Fibroblast of lung (primary cell): ENCODE measurements at regions not wholly inside any gene's neighbourhood (a gene's known extent, or its start where the extent isn't known, plus 50 kb on each side); places are given as distances from the start of the nearest gene placed in this dataset.

Experiments used
- CTCF ChIP-seq, 2 donors: IDR thresholded peaks in 1 of 2; conservative IDR thresholded peaks in 1 of 2; 1 replicate in 1 of 2; 2 replicates in 1 of 2; pipeline ENCODE4 v1.5.1; 2011 to 2012; ENCODE audit warnings: low read length in 2 of 2, control low read depth in 1 of 2, inconsistent platforms in 1 of 2, low read depth in 1 of 2, mild to moderate bottlenecking in 1 of 2
- EZH2 ChIP-seq: IDR thresholded peaks from 2 replicates; pipeline ENCODE4 v1.5.1; 2012; ENCODE audit warnings: low read length, control low read depth, mild to moderate bottlenecking; ENCODE audit errors: missing control alignments

GRCh38 chr7:17456541-17456940, 158.1 kb downstream of the AHR start:
- TF ChIP-seq CTCF (conservative IDR thresholded peaks at IDR 0.05 in 1 of 2, IDR thresholded peaks at IDR 0.05 in 1 of 2; ENCODE audit: low read depth in 1 of 2, low read length in 2 of 2) (no peak), EZH2 (no peak)
